ENCODE measurements at regions not wholly inside any gene's neighbourhood (a gene's known extent, or its start where the extent isn't known, plus 50 kb on each side); places are given as distances from the start of the nearest gene placed in this dataset.

GRCh38 chr13:77475345-77476084 is 60.0 kb upstream of the SCEL start:
- TF ChIP-seq POLR2A (IDR thresholded peaks at IDR 0.05) = no peak
- TF ChIP-seq, protein P1, sequence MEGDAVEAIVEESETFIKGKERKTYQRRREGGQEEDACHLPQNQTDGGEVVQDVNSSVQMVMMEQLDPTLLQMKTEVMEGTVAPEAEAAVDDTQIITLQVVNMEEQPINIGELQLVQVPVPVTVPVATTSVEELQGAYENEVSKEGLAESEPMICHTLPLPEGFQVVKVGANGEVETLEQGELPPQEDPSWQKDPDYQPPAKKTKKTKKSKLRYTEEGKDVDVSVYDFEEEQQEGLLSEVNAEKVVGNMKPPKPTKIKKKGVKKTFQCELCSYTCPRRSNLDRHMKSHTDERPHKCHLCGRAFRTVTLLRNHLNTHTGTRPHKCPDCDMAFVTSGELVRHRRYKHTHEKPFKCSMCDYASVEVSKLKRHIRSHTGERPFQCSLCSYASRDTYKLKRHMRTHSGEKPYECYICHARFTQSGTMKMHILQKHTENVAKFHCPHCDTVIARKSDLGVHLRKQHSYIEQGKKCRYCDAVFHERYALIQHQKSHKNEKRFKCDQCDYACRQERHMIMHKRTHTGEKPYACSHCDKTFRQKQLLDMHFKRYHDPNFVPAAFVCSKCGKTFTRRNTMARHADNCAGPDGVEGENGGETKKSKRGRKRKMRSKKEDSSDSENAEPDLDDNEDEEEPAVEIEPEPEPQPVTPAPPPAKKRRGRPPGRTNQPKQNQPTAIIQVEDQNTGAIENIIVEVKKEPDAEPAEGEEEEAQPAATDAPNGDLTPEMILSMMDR (IDR thresholded peaks at IDR 0.05) = no peak
- peaks cover 0 to 5% of the 10 kb centered on the region in 2 donors for H3K4me1 ChIP-seq (replicated peaks in 1 of 2)
- no peaks in the 10 kb centered on the region for H3K27me3 ChIP-seq
- no peaks in the 10 kb centered on the region for H3K36me3 ChIP-seq (replicated peaks in 1 of 2)
- intact Hi-C loops (cut with DNase I) = loop anchor here (5.0 to 10.0 kb wide), 2 partner anchors 141 to 148 kb away; partner anchors contain the start of gene MYCBP2 (in 1 of the 2)
- H3K4me3 ChIP-seq = no peak overlapping the region
- no peaks in the 10 kb centered on the region for H3K9me3 ChIP-seq (replicated peaks in 1 of 3)
- DNase-seq = no peak
- no peak overlapping the region for H3K27ac ChIP-seq
- 96 to 98% (median 97%) methylated on average over 21 to 47 of the region's 47 CpGs for WGBS, 4 donors

DNA sequence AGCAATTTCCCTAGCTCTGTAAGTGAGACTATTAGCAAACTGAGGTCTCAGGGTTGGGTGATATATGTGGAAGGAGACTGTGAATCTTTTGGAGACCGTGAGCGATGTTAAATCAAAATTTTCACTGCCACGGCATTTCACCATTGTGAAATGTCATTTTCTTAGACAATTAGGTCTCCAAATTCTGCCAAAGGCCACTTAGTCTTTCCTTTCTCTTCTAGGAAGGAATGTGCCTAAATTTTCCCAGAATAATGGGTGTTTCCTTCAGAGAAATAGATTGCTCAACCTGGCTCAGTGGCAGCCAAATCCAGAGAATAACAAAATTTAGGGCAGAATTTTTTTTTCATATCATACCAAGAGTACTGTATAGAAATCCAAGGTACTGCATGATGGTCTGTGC is 64.5 kb upstream of the SCEL start:
- no peak for TF ChIP-seq POLR2A (IDR thresholded peaks at IDR 0.05)
- TF ChIP-seq, protein P1 (IDR thresholded peaks at IDR 0.05) = no peak
- intact Hi-C loops (cut with DNase I) = loop anchor here in 1 of 2 donors (10.0 kb wide), 1 partner anchor 136 kb away; no protein-coding TSS in a partner anchor
- no peak for DNase-seq
- H3K36me3 ChIP-seq (replicated peaks in 1 of 2) = no peaks in the 10 kb centered on the region
- no peaks in the 10 kb centered on the region for H3K4me1 ChIP-seq (replicated peaks in 1 of 2)
- no peak overlapping the region for H3K27ac ChIP-seq
- WGBS, 4 donors = 69 to 83% (median 72%) methylated on average over 3 of the region's 3 CpGs
- H3K27me3 ChIP-seq = no peaks in the 10 kb centered on the region
- no peak overlapping the region for H3K4me3 ChIP-seq
- H3K9me3 ChIP-seq (replicated peaks in 1 of 3) = no peaks in the 10 kb centered on the region

- WGBS, 4 donors = 67 to 79% (median 70%) methylated on average over 4 of the region's 4 CpGs
- TF ChIP-seq, protein P1 (IDR thresholded peaks at IDR 0.05) = no peak
- TF ChIP-seq POLR2A (IDR thresholded peaks at IDR 0.05) = no peak
- no peaks in the 10 kb centered on the region for H3K4me1 ChIP-seq (replicated peaks in 1 of 2)
- H3K27ac ChIP-seq = no peak overlapping the region
- H3K4me3 ChIP-seq = no peak overlapping the region
- H3K9me3 ChIP-seq (replicated peaks in 1 of 3) = no peaks in the 10 kb centered on the region
- intact Hi-C loops (cut with DNase I) = no loop called here
- no peaks in the 10 kb centered on the region for H3K36me3 ChIP-seq (replicated peaks in 1 of 2)
- H3K27me3 ChIP-seq = no peaks in the 10 kb centered on the region
- no peak for DNase-seq
Measured at GRCh38 chr13:77466753-77467422, 68.6 kb upstream of the SCEL start.

GRCh38 chr13:77465603-77466195 is 69.8 kb upstream of the SCEL start:
- H3K27ac ChIP-seq = no peak overlapping the region

More at GRCh38 chr13:77465603-77466195, 69.8 kb upstream of the SCEL start:
- intact Hi-C loops (cut with DNase I) = no loop called here
- Histone ChIP-seq H3K36me3 (replicated peaks in 1 of 2) (no peaks in the 10 kb centered on the region), H3K4me3 (no peak overlapping the region), H3K4me1 (replicated peaks in 1 of 2) (no peaks in the 10 kb centered on the region), H3K27me3 (no peaks in the 10 kb centered on the region), H3K9me3 (replicated peaks in 1 of 3) (no peaks in the 10 kb centered on the region)
- TF ChIP-seq, protein P1 (IDR thresholded peaks at IDR 0.05) = no peak
- no peak for TF ChIP-seq POLR2A (IDR thresholded peaks at IDR 0.05)
- no peak for DNase-seq

Data from adrenal gland (tissue), 9 donors.